ENCODE measurements at regions not wholly inside any gene's neighbourhood (a gene's known extent, or its start where the extent isn't known, plus 50 kb on each side); places are given as distances from the start of the nearest gene placed in this dataset.

DNA sequence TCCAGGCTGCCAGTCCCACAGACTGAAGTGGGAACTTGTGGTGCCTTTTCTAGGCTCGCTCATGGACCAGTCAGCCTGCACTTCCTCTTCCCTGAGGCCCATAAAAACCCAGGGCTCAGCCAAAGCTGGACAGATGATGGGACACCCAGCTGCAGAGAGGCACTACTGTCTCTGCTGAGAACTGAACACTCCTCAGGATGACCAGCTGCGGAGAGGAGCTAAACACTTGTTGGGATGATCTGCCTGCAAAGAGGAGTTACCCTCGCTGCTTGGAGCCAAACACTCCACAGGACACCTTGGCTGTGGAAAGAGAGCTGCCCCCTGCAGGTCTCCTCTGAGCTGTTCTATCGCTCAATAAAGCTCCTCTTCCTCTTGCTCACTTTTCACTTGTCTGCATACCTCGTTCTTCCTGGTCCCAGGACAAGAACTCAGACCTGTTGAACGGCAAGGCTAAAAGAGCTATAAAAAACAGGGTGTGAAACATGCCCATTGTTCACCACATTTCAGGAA, 465.5 kb downstream of the GUCY1A2 start:
- TF ChIP-seq, protein P1, sequence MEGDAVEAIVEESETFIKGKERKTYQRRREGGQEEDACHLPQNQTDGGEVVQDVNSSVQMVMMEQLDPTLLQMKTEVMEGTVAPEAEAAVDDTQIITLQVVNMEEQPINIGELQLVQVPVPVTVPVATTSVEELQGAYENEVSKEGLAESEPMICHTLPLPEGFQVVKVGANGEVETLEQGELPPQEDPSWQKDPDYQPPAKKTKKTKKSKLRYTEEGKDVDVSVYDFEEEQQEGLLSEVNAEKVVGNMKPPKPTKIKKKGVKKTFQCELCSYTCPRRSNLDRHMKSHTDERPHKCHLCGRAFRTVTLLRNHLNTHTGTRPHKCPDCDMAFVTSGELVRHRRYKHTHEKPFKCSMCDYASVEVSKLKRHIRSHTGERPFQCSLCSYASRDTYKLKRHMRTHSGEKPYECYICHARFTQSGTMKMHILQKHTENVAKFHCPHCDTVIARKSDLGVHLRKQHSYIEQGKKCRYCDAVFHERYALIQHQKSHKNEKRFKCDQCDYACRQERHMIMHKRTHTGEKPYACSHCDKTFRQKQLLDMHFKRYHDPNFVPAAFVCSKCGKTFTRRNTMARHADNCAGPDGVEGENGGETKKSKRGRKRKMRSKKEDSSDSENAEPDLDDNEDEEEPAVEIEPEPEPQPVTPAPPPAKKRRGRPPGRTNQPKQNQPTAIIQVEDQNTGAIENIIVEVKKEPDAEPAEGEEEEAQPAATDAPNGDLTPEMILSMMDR (IDR thresholded peaks at IDR 0.05; ENCODE audit: low read depth, low read length, poor library complexity, severe bottlenecking) = no peak
- no peak for TF ChIP-seq EZH2phosphoT487 (IDR thresholded peaks at IDR 0.05; ENCODE audit: borderline replicate concordance, low read length)
